ENCODE measurements at regions not wholly inside any gene's neighbourhood (a gene's known extent, or its start where the extent isn't known, plus 50 kb on each side); places are given as distances from the start of the nearest gene placed in this dataset.

GRCh38 chr9:13330396-13331004, 51.0 kb upstream of the MPDZ start:
- DNase-seq = no peak
- WGBS, 2 donors = 67 to 77% methylated on average over 1 of the region's 1 CpG
- TF ChIP-seq POLR2A (IDR thresholded peaks at IDR 0.05) (no peak), EP300 (IDR thresholded peaks at IDR 0.05) (no peak), CTCF (IDR thresholded peaks at IDR 0.05) (no peak)
- no peaks in the 10 kb centered on the region for H3K36me3 ChIP-seq
- no peaks in the 10 kb centered on the region for H3K9me3 ChIP-seq
- no peak overlapping the region for H3K4me3 ChIP-seq
- H3K27me3 ChIP-seq = no peaks in the 10 kb centered on the region
- intact Hi-C loops (cut with DNase I) = no loop called here
- no peaks in the 10 kb centered on the region for H3K4me1 ChIP-seq
- no peak overlapping the region for H3K27ac ChIP-seq

Measured in sigmoid colon (tissue), 6 donors.